ENCODE measurements at regions not wholly inside any gene's neighbourhood (a gene's known extent, or its start where the extent isn't known, plus 50 kb on each side); places are given as distances from the start of the nearest gene placed in this dataset.
A peak's percentile ranks its signal among the peaks of the same experiment; 100 is the strongest.

DNA sequence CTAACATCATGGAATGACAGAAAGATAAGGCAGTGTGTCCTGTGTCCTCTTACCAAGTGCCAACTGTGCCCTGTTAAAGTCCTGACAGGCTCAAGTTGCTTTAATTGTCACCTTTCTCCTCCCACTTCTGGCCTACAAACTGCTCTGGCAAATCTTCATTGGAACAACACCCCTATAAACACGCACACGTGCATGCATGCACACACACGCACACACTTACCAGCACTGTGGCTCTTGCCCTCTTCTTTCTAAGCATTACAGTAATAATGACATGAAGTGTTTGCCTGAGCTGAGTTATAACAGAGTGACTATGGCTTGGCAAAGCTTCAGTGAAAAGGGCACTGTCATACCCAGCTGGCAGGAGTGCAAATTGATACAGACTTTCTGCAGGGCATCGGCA is 82.3 kb upstream of the SYT6 start:
- peak; percentile 89 to 93 (median 92) for ATAC-seq
- H3K4me3 ChIP-seq: no peak overlapping the region
- intact Hi-C loops (cut with DNase I): loop anchor here in 1 of 10 donors (1.0 kb wide), 1 partner anchor 15 kb away; no protein-coding TSS in a partner anchor
- TF ChIP-seq CTCF (IDR thresholded peaks at IDR 0.05) (no peak), POLR2A (IDR thresholded peaks at IDR 0.05) (no peak)
- peak overlapping the region in 7 of 12 donors; percentile 13 to 50 (median 27) for H3K27ac ChIP-seq
- DNase-seq: peak in 2 of 5 donors; percentile 25 to 50
- peaks cover 0 to 13% (median 3%) of the 10 kb centered on the region in 12 donors for H3K4me1 ChIP-seq
- no peaks in the 10 kb centered on the region for H3K36me3 ChIP-seq
- peaks cover 0 to 3% (median 0%) of the 10 kb centered on the region in 12 donors for H3K9me3 ChIP-seq
- 39 to 55% (median 47%) methylated on average over 4 of the region's 4 CpGs for WGBS, 4 donors
- H3K27me3 ChIP-seq: no peaks in the 10 kb centered on the region

GRCh38 chr1:114235281-114235680 is 81.6 kb upstream of the SYT6 start:
- DNase-seq (no peak), ATAC-seq (no peak)
- 56 to 65% (median 62%) methylated on average over 3 of the region's 3 CpGs for WGBS, 4 donors
- Histone ChIP-seq H3K27me3 (no peaks in the 10 kb centered on the region), H3K36me3 (no peaks in the 10 kb centered on the region), H3K4me1 (peaks cover 0 to 13% (median 3%) of the 10 kb centered on the region in 12 donors), H3K4me3 (no peak overlapping the region), H3K9me3 (peaks cover 0 to 3% (median 0%) of the 10 kb centered on the region in 12 donors), H3K27ac (peak overlapping the region in 5 of 12 donors; percentile 13 to 50 (median 27))
- TF ChIP-seq CTCF (IDR thresholded peaks at IDR 0.05) (no peak), POLR2A (IDR thresholded peaks at IDR 0.05) (no peak)
- intact Hi-C loops (cut with DNase I): no loop called here

DNA sequence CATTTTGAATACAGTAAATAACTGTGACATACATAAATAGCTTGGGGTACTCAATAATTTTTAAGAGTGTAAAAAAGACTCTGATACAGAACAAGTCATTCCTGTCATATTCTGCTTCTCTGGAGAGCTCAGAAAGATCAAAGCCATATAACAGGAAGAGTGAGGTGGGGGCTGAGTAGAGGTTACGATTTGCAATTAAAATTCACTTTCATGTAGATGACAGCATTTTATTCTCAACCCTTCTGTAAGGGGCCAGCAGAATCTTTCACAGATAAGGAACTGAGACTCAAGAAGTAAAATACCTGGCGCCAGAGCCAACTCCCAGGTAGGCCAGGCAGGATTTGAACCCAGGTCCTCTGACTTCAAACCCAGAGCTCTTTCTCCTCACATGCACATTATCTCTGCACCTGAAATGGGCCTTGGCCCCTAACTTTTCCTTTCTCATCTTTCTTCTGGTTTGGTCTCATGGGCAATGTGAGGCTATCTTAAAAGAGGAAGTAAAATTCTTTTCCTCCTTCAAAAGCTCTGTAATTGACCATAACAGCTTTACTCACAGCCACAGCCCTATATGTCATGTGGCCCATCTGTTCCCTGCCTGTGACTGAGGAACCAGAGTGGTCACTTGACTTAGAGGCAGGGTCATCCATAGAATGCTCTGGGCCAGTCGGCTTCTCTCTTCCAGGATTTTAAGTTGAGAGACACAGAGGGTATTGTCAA is 80.9 kb upstream of the SYT6 start:
- intact Hi-C loops (cut with DNase I): no loop called here
- no peak overlapping the region for H3K27ac ChIP-seq
- no peaks in the 10 kb centered on the region for H3K27me3 ChIP-seq
- H3K4me3 ChIP-seq: no peak overlapping the region
- no peak for TF ChIP-seq POLR2A (IDR thresholded peaks at IDR 0.05)
- TF ChIP-seq CTCF (IDR thresholded peaks at IDR 0.05): no peak
- WGBS, 4 donors: 73 to 80% (median 75%) methylated on average over 3 of the region's 3 CpGs
- H3K4me1 ChIP-seq: peaks cover 0 to 13% (median 3%) of the 10 kb centered on the region in 12 donors
- no peaks in the 10 kb centered on the region for H3K9me3 ChIP-seq
- ATAC-seq (peak in 2 of 4 donors; percentile 11 to 41), DNase-seq (no peak)
- no peaks in the 10 kb centered on the region for H3K36me3 ChIP-seq

GRCh38 chr1:114232691-114233090 is 79.0 kb upstream of the SYT6 start:
- 78 to 89% (median 81%) methylated on average over 6 of the region's 6 CpGs for WGBS, 4 donors
- H3K27me3 ChIP-seq: no peaks in the 10 kb centered on the region
- intact Hi-C loops (cut with DNase I): no loop called here

More at GRCh38 chr1:114232691-114233090, 79.0 kb upstream of the SYT6 start:
- ATAC-seq (no peak), DNase-seq (no peak)
- no peaks in the 10 kb centered on the region for H3K36me3 ChIP-seq
- peaks cover 0 to 13% (median 3%) of the 10 kb centered on the region in 12 donors for H3K4me1 ChIP-seq
- no peaks in the 10 kb centered on the region for H3K9me3 ChIP-seq
- no peak overlapping the region for H3K4me3 ChIP-seq
- no peak overlapping the region for H3K27ac ChIP-seq
- TF ChIP-seq CTCF (IDR thresholded peaks at IDR 0.05) (no peak), POLR2A (IDR thresholded peaks at IDR 0.05) (no peak)
